ENCODE measurements at regions not wholly inside any gene's neighbourhood (a gene's known extent, or its start where the extent isn't known, plus 50 kb on each side); places are given as distances from the start of the nearest gene placed in this dataset.
A peak's percentile ranks its signal among the peaks of the same experiment; 100 is the strongest.

DNA sequence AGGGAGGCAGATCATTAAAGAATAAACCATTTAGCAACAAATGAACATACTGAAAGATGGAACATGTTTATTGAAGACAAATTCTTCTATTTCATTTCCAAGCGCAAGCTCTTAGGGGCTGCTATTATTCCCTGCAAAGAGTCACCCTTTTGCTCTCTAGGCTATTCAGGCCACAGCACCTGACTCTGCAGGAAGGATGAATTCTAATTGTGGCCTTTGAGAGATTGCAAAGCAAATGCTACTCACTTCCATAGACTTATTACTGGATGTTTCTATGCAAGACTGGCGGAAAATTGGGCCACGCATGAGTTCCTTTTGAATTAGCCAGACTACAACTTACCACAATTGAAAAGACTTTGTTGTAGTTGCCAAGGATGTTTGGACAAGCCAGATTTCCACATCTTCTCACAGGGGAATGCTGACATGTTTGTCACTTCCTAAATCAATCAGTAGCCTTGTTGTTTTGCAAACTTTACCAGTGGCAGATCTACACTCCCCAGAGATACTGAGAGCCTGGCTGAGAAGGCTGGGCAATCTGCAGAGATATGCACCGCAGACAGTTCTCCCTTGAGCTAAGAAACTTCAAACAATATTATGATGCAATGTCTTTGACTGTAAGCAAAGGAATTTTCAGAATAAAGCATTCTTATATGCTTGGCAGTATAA is 334.3 kb upstream of the SYT1 start:
- TF ChIP-seq, protein P1, sequence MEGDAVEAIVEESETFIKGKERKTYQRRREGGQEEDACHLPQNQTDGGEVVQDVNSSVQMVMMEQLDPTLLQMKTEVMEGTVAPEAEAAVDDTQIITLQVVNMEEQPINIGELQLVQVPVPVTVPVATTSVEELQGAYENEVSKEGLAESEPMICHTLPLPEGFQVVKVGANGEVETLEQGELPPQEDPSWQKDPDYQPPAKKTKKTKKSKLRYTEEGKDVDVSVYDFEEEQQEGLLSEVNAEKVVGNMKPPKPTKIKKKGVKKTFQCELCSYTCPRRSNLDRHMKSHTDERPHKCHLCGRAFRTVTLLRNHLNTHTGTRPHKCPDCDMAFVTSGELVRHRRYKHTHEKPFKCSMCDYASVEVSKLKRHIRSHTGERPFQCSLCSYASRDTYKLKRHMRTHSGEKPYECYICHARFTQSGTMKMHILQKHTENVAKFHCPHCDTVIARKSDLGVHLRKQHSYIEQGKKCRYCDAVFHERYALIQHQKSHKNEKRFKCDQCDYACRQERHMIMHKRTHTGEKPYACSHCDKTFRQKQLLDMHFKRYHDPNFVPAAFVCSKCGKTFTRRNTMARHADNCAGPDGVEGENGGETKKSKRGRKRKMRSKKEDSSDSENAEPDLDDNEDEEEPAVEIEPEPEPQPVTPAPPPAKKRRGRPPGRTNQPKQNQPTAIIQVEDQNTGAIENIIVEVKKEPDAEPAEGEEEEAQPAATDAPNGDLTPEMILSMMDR (IDR thresholded peaks at IDR 0.05): no peak
- Histone ChIP-seq H3K4me1 (no peaks in the 10 kb centered on the region), H3K36me3 (no peaks in the 10 kb centered on the region), H3K27ac (no peak overlapping the region), H3K27me3 (no peaks in the 10 kb centered on the region), H3K4me3 (no peak overlapping the region), H3K9me3 (no peaks in the 10 kb centered on the region)
- ATAC-seq: peak; percentile 66
- intact Hi-C loops (cut with DNase I): no loop called here
- DNase-seq: peak in 2 of 4 donors; percentile 13 to 19

DNA sequence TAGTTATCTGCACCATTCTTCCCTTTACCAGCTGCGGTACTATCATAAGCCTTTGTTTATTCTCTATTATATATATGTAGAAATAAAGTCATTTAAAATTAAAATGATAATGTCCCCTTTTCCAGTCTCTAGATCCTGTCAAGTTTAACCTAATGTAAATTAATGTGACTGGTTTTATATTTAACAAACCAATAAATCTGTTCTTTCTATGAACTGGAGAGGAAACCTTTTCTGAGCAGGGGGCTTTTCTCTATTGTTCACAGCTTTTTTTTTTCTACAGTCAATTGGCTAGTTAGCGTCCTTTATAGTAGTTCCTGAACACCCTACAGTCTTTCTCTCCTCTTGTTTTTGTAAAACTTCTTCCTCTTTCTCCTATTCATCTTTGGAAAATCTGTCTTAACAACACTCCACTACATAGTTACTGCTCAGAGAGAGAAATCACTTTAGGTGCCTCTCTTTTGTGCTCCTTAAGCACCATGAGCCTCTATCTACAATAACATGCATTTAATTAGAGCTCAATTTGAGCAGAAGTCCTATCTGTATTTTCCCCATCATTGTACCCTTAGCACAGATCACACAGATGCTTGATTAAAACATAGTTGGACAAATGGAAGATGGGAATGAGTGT is 332.6 kb upstream of the SYT1 start:
- Histone ChIP-seq H3K27me3 (no peaks in the 10 kb centered on the region), H3K36me3 (no peaks in the 10 kb centered on the region), H3K4me3 (no peak overlapping the region), H3K27ac (no peak overlapping the region), H3K9me3 (no peaks in the 10 kb centered on the region), H3K4me1 (no peaks in the 10 kb centered on the region)
- ATAC-seq: no peak
- DNase-seq: no peak
- TF ChIP-seq, protein P1 (IDR thresholded peaks at IDR 0.05): no peak
- intact Hi-C loops (cut with DNase I): no loop called here

DNA sequence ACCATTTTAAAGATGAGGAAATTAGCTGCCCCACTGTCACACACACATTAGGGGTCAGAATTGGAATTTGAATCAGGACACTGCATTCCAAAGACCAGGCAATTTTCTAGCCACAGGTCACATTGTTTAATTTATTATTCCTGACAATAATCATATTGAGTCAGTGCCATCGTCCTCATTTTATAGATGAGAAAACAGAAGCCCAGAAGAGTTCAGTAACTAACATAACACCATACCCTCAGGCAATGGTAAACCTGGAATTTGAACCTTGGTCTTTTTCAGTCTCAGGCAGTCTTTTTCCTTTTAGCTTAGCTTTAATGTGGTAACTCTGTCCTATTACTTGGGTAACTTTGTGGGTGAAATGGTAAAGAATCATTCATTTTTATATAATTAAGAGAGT is 330.3 kb upstream of the SYT1 start:
- intact Hi-C loops (cut with DNase I): no loop called here
- no peak overlapping the region for H3K27ac ChIP-seq
- TF ChIP-seq, protein P1 (IDR thresholded peaks at IDR 0.05): no peak
- H3K9me3 ChIP-seq: no peaks in the 10 kb centered on the region
- H3K27me3 ChIP-seq: no peaks in the 10 kb centered on the region
- no peak for ATAC-seq
- no peaks in the 10 kb centered on the region for H3K36me3 ChIP-seq
- H3K4me3 ChIP-seq: no peak overlapping the region
- no peaks in the 10 kb centered on the region for H3K4me1 ChIP-seq
- DNase-seq: no peak

DNA sequence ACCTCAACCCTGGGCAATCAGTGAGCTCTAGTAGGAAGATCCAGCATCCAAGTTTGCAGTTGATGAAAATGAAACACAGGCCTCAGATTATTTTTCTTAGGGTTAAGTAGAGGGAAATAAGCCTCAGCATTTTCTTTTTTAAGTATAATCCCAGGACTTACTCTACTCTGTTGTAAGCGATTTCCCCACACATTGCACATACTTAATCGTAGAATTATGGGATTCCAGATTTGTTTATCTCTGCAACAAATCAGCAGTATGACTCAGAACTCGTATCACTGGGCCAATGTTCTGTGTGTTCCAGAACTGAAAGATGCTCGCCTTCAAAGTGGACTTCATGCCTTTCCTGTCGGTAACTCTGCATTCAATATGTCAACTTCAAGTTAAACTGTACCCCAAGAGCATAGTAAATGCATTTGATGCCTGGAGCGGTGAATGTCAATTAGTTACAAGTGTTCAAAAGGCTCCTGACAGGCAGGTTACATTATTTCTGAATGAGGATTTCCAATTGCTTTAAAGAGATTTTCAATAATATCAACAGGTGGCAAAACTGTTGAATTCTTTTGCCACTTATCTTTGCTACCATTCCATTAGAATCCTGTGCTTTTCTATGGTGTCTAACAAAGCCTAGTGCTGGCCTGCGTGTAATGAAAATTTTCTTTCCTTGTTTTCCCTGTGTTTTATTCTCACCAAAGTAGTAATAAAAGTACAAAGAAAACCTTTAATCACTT is 323.8 kb upstream of the SYT1 start:
- Histone ChIP-seq H3K27me3 (no peaks in the 10 kb centered on the region), H3K4me1 (no peaks in the 10 kb centered on the region), H3K27ac (no peak overlapping the region), H3K9me3 (no peaks in the 10 kb centered on the region), H3K4me3 (no peak overlapping the region), H3K36me3 (no peaks in the 10 kb centered on the region)
- ATAC-seq: no peak
- intact Hi-C loops (cut with DNase I): no loop called here
- TF ChIP-seq, protein P1 (IDR thresholded peaks at IDR 0.05): no peak
- DNase-seq: no peak

DNA sequence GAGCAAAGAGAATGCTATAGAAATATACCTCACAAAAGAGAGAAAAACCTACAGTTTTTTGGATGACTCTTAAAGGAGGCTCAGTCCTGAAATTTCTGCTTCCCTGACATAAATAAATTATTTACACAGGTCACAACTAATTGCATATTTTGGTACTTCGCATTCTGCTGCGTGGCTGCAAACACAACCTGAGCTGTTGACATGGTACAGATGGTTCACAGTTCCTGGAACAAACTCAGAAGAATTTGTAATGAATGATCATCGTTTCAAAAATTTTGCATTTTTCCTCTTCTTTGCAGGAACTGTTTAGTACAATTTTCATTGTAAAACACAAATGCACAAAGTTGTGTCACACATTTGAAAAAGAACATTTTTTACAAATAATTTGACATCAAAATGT is 313.7 kb upstream of the SYT1 start:
- ATAC-seq: no peak
- Histone ChIP-seq H3K27ac (no peak overlapping the region), H3K27me3 (no peaks in the 10 kb centered on the region), H3K4me3 (no peak overlapping the region), H3K36me3 (no peaks in the 10 kb centered on the region), H3K9me3 (no peaks in the 10 kb centered on the region), H3K4me1 (no peaks in the 10 kb centered on the region)
- TF ChIP-seq, protein P1 (IDR thresholded peaks at IDR 0.05): no peak
- intact Hi-C loops (cut with DNase I): no loop called here
- DNase-seq: no peak

All from left lung (tissue), 4 donors.